ENCODE measurements at regions not wholly inside any gene's neighbourhood (a gene's known extent, or its start where the extent isn't known, plus 50 kb on each side); places are given as distances from the start of the nearest gene placed in this dataset.
A peak's percentile ranks its signal among the peaks of the same experiment; 100 is the strongest.

DNA sequence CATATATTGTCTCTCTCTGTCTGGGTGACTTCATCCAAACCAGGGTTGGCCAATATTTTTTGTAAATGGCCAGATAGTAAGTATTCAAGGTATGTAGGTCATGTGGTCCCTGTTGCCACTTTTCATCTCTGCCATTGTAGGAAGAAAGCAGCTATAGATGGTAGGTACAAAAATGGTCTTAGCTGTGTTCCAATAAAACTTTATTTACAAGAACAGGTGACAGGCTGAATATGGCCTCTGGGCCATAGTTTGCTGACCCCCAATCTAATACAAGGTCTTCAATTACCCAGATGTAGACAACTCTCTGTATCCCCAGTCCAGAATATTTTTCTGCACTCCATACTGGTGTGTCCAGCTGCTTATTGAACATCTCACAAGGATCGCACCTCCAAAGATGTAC lies 166.2 kb upstream of the FZD8 start:
- DNase-seq (ENCODE audit: low read depth): no peak
- H3K4me3 ChIP-seq (ENCODE audit: low read depth, low read length): no peak overlapping the region
- TF ChIP-seq, protein P1, sequence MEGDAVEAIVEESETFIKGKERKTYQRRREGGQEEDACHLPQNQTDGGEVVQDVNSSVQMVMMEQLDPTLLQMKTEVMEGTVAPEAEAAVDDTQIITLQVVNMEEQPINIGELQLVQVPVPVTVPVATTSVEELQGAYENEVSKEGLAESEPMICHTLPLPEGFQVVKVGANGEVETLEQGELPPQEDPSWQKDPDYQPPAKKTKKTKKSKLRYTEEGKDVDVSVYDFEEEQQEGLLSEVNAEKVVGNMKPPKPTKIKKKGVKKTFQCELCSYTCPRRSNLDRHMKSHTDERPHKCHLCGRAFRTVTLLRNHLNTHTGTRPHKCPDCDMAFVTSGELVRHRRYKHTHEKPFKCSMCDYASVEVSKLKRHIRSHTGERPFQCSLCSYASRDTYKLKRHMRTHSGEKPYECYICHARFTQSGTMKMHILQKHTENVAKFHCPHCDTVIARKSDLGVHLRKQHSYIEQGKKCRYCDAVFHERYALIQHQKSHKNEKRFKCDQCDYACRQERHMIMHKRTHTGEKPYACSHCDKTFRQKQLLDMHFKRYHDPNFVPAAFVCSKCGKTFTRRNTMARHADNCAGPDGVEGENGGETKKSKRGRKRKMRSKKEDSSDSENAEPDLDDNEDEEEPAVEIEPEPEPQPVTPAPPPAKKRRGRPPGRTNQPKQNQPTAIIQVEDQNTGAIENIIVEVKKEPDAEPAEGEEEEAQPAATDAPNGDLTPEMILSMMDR (conservative IDR thresholded peaks at IDR 0.05; ENCODE audit: low read depth, low read length): no peak

DNA sequence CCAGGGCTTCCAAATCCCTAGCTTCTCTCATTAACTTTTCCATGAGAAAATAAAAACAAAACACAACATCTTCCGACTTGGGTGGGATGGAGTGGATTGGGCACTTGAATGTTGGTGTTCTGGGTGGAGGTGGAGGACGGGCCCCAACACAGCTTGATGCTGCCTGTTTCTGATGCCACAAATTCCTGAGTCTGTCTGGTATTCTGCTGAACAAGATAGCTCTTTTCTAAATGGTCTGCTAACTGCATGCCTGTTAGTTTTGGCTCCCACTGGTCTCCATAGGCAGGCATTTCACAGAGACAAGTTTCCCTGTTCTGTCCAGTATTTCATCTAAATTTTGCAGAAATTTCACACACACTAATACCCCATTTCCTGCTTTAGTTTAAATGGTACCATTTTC lies 160.9 kb upstream of the FZD8 start:
- no peak for DNase-seq (ENCODE audit: low read depth)
- TF ChIP-seq, protein P1 (conservative IDR thresholded peaks at IDR 0.05; ENCODE audit: low read depth, low read length): no peak
- no peak overlapping the region for H3K4me3 ChIP-seq (ENCODE audit: low read depth, low read length)

DNA sequence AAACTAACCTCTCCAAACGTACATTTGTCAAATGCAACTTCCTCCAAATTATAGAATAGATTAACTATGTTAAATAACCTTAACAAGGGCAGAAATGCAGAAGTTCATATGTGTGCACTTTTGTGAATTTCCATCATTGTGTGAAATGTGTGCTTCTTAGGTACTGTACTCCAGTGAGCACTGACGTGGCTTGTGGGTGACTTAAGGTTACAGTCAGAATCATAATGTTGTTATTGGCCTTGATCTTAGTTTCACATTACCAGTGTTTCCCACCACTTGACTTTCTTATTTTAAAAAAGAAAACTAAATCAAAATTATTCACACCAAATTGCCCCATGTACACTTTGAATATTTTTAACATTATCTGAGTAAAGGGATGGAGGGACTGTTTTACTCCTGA lies 155.1 kb upstream of the FZD8 start:
- TF ChIP-seq, protein P1 (conservative IDR thresholded peaks at IDR 0.05; ENCODE audit: low read depth, low read length): no peak
- no peak for DNase-seq (ENCODE audit: low read depth)
- no peak overlapping the region for H3K4me3 ChIP-seq (ENCODE audit: low read depth, low read length)

DNA sequence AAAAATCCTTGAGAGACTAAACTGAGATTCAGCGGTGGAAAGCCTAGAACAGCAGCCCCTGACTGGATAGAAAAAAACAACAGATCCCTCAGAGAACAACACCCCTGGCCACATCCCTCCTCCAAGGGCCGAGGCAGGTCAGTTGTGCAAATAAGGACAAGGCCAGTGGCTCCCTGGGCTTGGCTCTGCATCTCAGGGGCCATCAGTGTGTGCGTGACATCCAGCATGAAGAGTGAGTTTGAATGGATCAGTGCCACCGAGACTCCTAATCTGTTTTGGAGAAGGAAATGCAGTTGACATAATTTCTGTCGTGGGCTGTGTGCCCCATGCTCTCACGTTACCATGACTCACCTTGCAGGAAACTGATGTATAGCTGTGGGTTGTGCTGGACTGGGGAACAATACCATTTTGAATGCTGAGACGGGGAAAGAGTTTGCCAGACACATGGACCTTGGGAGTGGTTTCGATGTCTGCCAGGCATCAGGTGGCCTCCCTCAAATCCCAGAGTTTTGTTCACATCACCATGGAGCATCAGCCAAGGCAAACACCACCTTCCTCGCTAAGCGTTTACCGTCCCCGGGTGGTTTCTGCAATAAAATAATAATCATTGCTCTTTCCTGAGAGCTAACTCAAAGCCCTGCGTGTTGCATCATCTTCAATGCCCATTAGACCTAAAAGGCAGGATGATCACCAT lies 153.2 kb upstream of the FZD8 start:
- no peak for DNase-seq (ENCODE audit: low read depth)
- H3K4me3 ChIP-seq (ENCODE audit: low read depth, low read length): no peak overlapping the region
- TF ChIP-seq, protein P1 (conservative IDR thresholded peaks at IDR 0.05; ENCODE audit: low read depth, low read length): no peak

DNA sequence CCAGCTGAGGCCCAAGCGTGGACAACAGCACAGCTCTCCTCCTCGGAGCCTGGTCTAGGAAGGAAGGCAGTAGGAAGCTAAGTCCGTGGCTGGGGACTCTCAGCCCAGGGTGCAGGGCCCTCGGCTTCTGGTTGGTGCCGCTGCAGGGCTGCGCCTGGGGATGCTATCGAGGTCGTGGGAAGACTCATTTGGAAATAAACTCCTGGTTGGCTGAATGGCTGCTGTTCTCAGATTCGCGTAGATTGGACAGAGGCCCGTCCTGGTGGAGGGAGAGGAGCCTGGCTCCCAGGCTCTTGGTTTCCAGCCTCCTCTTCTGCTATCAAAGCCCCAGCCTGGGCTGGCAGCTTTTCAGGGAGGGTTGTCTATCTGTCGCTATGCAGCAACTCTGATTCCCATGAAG lies 152.6 kb upstream of the FZD8 start:
- TF ChIP-seq, protein P1 (conservative IDR thresholded peaks at IDR 0.05; ENCODE audit: low read depth, low read length): no peak
- no peak for DNase-seq (ENCODE audit: low read depth)

DNA sequence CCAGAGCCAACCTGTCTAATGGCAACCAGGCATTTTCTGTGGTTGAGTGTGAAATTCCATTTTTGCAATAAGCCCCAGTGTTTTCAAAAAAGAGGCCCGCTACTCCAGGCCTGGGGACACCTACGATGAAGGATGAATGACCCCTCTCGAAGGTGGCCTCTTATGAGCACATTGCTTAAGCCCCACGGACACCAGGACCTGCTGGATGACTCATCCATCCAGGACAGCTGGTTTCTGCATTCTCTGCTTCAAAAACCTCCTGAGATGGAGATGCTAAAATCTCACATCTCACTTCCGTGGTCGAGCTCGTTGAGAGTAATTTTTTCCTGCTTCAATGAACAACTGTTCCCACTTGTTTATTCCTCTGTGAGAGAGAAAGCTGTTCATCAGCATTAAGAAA lies 150.2 kb upstream of the FZD8 start:
- DNase-seq (ENCODE audit: low read depth): no peak
- H3K4me3 ChIP-seq (ENCODE audit: low read depth, low read length): no peak overlapping the region
- TF ChIP-seq, protein P1 (conservative IDR thresholded peaks at IDR 0.05; ENCODE audit: low read depth, low read length): no peak

More for the DNA sequence above, 152.6 kb upstream of the FZD8 start:
- H3K4me3 ChIP-seq (ENCODE audit: low read depth, low read length): no peak overlapping the region

DNA sequence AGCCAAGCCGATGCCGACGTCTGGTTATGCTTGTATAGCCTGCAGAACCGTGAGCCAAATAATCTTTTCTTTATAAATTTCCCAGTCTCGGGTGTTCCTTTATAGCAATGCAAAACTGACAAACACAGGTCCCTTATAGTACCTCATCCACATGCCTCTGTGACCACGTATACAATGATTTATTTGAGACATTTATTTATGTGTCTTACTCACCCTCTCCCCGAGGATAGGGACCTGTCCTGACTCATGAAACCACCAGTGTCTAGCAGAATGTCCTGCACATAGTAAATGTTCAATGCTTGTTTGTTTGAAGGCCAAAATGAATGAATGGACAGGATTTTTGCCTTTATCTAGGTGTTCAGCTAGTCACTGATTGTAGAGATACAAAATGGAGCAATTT lies 147.9 kb upstream of the FZD8 start:
- DNase-seq (ENCODE audit: low read depth): peak; percentile 20
- TF ChIP-seq, protein P1 (conservative IDR thresholded peaks at IDR 0.05; ENCODE audit: low read depth, low read length): no peak
- no peak overlapping the region for H3K4me3 ChIP-seq (ENCODE audit: low read depth, low read length)
